ENCODE measurements at regions not wholly inside any gene's neighbourhood (a gene's known extent, or its start where the extent isn't known, plus 50 kb on each side); places are given as distances from the start of the nearest gene placed in this dataset.

DNA sequence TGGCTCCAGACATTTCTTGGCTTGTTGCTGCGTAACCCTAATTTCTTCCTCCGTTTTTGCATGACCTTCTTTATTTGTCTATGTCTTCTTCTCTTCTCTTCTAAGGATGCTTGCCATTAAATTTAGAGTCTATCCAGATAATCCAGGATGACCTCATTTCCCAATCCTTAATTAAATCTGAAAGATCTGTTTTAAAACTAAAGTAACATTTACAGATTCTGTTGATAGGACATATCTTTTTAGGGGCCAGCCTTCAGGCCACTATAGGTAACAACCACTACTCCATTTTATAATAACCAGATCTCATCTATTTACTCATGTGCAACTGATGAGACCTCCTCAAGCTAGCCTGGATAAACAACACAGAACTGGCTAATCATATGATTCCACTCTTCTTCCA is 490.5 kb upstream of the SLC10A2 start:
- DNase-seq (ENCODE audit: low read depth in 2 of 2), result no peak

DNA sequence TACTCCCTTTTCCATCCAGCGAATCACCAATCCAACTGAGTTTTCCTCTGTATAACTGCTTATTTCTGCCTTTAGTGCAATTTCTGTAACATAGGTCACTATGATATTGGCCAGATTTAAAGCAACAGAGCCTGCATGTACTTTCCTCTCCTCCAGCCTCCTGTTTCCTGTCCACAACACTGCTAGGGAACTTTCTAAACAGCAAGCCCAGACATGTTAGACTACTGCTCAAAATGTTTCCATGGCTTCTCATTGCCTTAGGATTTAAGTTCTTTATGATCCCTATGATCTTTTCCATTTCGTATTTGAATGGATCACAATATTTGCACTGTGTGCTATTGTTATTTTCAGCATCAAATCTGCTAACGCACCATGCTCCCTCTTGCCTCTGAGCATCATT is 481.7 kb upstream of the SLC10A2 start:
- DNase-seq (ENCODE audit: low read depth in 2 of 2), result no peak

- no peak for DNase-seq (ENCODE audit: low read depth in 2 of 2)
Measured at GRCh38 chr13:103546271-103546670, 480.1 kb upstream of the SLC10A2 start.

GRCh38 chr13:103542648-103543047 is 476.4 kb upstream of the SLC10A2 start:
- DNase-seq (ENCODE audit: low read depth in 2 of 2), result no peak

GRCh38 chr13:103540382-103540765 is 474.2 kb upstream of the SLC10A2 start:
- no peak for DNase-seq (ENCODE audit: low read depth in 2 of 2)

GRCh38 chr13:103539721-103540381 is 473.6 kb upstream of the SLC10A2 start:
- DNase-seq (ENCODE audit: low read depth in 2 of 2), result no peak

DNA sequence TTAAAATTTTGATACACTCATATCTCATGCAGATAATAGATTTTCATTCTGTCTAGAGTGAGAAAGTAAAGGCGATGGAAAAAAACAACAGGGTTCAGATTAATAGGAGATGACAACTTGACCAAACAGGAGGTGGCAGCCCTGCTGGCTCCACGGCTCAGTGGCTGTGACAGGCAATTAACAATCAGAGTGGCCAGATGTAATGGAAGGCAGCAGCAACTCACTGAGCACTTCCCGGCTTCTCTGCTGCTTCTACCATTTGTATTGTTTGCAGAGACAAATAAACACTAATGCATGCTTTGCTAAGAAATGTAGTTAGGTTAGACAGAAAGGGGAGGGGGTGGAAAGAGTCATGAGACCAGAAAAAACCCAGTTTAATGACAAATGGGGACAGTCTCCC is 473.0 kb upstream of the SLC10A2 start:
- no peak for DNase-seq (ENCODE audit: low read depth in 2 of 2)

GRCh38 chr13:103537616-103538015 is 471.4 kb upstream of the SLC10A2 start:
- DNase-seq (ENCODE audit: low read depth in 2 of 2), result no peak

DNA sequence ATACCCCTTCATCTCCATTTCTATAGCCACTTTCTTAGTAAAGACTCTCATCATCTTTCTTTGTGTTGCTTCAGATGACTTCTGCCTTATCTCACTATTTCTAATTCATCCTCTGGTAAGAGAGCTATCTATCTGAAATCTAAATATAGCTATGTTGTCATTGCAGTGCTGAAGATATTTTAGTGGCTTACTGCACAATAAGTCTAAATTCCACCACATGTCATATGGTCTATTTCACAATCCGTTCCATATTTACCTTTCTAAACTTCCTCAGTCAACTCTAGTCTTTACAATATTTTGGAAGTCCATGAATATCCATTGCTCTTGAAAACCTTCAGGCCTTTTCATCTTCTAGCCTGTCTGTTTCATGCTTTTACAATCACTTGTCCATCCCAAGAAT is 465.1 kb upstream of the SLC10A2 start:
- no peak for DNase-seq (ENCODE audit: low read depth in 2 of 2)

DNA sequence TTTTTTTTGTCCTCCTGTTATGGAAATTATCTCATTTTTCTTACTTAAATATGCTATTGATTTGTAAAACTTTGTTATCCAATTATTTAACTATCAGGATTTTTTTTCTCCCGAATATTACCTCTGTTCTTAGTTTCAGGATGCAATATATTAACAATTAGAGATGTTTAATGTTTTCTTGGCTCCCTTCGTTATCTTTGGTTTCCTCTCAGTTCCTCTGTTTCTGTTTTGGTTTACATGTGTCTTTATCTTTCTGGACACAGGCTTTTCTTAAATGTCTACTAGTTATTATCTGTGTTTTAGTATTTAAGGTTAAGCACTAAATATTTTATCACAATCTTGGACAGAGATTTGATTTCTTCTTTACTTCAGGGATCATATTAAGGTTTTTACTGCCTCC is 462.2 kb upstream of the SLC10A2 start:
- DNase-seq (ENCODE audit: low read depth in 2 of 2), result no peak

GRCh38 chr13:103525530-103525929 is 459.3 kb upstream of the SLC10A2 start:
- no peak for DNase-seq (ENCODE audit: low read depth in 2 of 2)

DNA sequence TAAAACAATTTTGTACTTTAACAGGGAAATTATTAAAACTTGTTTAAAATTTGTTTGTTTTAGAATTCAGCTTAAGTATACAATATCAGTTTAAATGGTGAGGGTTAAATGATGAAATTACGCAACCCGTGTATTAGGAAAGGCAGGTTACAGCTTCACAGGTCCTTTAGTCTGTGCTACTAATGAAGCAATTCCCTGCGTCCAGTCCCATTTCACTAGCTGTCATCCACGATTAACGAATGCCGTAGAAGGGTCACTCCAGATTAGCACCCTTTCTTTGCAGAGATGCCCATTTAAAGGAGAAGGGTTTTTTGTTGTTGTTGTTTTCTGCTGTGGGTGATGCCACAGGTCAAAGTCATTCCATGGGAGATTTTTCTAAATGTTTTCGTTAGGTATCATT is 457.6 kb upstream of the SLC10A2 start:
- no peak for DNase-seq (ENCODE audit: low read depth in 2 of 2)

DNA sequence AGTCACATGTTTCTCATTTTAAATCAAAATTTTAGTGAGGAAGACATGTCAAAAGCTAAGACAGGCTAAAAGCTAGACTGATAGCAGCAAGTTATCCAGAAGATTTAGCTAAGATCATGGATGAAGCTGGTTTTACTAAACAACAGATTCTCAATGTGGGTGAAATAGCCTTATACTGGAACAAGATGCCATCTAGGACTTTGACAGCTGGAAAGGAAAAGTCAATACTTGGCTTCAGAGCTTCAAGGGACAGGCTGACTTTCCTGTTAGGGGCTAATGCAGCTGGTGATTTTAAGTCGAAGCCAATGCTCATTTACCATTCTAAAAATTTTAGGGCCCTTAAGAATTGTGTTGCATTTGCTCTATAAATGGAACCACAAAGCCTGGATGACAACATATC is 455.3 kb upstream of the SLC10A2 start:
- no peak for DNase-seq (ENCODE audit: low read depth in 2 of 2)

- DNase-seq (ENCODE audit: low read depth in 2 of 2), result no peak
Measured at GRCh38 chr13:103517768-103518102, 451.5 kb upstream of the SLC10A2 start.

DNA sequence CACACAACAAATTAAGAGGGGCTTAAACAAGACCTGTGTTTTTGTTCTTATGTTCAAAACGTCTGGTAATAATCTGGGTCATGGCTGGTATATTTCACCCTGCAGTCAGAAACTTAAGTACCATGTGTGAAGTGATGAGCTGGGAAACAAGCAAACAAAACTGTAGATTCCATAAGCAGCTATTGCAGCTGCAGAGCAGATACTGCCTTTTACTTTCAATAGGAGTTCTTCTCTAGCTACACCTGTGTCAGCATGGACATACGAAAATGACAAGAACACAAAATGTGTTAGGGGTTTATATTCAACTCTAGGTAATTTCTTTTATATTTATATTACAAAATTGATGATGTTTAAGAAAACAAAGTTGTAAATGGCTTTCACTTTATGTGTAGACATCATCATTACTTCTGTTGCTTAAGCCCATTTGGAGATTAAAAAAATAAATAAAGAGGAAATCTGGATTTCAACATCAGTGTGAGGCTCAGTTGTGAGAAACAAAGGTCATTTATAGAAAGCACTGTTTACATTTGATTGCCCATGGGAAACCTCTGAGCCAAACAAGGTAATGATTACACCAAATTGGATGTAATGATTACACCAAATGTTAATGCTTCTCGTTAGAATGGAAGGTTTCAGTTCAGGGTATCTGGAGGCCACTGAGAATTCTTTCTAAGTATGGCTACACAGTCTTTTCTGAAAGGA is 451.0 kb upstream of the SLC10A2 start:
- no peak for DNase-seq (ENCODE audit: low read depth in 2 of 2)

DNA sequence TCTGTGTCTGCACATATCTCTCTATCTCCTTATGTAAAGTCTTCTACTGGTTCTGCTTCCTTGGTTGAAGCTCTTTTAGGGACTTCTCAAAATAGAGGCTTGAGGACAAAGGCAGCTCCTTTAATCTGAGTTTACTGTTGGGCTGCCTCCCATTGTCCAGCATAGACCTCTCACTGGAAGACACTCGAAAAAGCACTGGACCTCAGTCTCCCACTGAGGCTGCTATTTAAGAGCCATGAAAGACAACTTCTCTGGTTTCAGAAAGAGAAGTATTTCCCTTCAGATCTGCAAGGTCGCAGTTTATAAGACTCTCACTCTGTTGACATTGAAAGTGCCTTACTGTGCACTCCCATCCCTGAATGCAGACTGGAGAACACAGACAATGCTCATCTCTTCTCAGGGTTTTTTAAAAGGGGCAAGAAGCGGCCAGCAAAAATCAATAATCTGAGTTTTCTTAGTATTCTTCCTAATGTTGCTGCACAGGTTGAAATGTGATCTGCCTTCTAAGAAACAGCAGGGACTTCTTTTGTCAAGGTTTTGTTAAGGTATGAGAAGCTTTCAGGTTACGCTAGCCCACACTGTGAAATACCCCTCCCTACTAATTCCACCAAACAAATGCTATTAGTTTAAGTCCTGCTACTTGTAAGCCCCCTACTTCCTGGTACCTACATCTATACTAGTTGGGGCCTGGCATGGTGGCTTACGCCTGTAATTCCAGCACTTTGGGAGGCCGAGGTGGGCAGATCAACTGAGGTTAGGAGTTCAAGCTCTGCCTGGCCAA is 450.0 kb upstream of the SLC10A2 start:
- no peak for DNase-seq (ENCODE audit: low read depth in 2 of 2)

DNA sequence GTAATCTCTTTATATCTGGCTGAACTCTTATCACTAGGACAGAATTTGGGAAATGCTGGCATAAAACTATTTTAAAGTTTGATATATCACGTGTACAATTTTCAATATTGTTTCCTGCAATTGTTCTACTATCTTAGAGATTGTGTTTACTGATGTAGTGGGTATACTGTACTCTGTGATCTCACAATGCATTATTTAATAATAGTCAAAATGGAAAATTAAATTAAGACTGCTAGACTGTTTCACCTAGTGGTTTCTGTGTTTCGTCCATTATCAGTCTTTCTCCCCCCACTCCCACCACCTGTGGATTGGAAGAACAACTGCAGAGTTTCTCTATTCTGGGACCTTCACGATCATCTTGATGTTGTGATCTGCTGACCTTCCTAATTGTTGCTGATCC is 449.2 kb upstream of the SLC10A2 start:
- DNase-seq (ENCODE audit: low read depth in 2 of 2), result no peak

GRCh38 chr13:103514619-103515018 is 448.4 kb upstream of the SLC10A2 start:
- no peak for DNase-seq (ENCODE audit: low read depth in 2 of 2)

- DNase-seq (ENCODE audit: low read depth in 2 of 2), result no peak
Measured at GRCh38 chr13:103514188-103514587, 448.0 kb upstream of the SLC10A2 start.

DNA sequence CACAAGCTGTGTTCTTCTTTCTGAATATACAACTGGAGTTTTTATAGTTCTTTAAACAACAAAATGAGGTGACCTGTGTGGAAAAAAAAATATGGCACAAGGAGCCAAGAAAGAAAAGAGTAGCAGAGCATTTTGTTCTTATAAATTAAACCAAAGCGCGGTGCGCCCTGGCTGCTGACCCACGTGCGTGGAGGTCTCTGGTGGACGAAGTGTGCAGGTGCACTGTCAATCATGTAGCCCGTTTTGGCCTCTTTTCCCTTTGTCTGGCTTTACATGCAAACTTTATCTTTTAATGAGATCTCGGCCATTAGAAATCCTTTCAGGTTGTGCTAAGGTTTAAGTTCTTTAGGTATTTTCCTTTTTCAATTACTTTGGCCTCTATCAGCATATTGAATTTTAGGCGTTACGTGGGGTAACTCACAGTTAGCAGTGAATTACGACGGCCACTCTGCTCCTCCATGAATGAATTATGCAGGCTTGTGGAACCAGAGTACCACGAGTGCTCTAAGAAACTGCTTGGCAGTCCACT is 443.9 kb upstream of the SLC10A2 start:
- no peak for DNase-seq (ENCODE audit: low read depth in 2 of 2)

- DNase-seq (ENCODE audit: low read depth in 2 of 2), result no peak
Measured at GRCh38 chr13:103497404-103497803, 431.2 kb upstream of the SLC10A2 start.

DNA sequence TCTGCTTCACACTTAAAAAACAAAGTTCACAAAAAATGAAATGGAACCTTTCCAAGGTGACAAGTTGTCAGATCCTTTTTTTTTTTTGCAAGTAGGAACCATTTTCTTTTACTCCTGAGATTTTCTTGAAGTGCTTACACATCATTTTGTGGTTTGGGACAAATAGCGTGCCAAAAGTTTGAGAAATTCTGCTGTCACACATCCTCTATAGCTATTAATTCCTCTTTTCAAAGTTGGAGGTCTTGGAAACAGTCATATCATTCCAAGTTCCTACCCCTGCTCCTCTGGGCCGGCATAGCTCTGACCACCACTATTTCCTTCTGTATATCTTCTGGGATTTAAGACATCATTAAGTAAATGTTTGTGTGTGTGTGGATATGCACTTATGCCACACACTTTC is 421.6 kb upstream of the SLC10A2 start:
- no peak for DNase-seq (ENCODE audit: low read depth in 2 of 2)

GRCh38 chr13:103473081-103473480 is 406.9 kb upstream of the SLC10A2 start:
- no peak for DNase-seq (ENCODE audit: low read depth in 2 of 2)
